ENCODE measurements at regions not wholly inside any gene's neighbourhood (a gene's known extent, or its start where the extent isn't known, plus 50 kb on each side); places are given as distances from the start of the nearest gene placed in this dataset.
A peak's percentile ranks its signal among the peaks of the same experiment; 100 is the strongest.

DNA sequence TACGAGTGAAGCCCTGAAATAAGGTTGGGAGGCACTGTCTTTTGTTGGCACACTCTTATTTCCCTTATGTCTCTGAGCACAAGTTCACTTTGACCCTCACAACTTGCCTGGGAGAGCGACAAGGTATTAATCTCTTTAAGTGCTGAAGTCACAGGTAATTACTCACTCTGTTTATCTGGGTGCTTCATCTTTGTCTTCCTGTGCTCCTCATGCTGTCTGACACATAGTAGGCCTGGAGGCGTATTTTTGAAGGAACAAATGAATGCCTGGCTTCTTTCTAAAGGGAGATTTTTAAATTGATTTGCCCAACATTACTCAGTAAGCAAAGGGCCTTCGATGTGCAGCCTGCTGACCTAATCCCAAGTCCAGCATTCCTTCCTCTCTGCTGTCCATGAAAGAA lies 507.1 kb upstream of the TNP1 start:
- intact Hi-C loops (cut with DNase I), result loop anchor here in 1 of 2 donors (10.0 kb wide), 1 partner anchor 392 kb away; no protein-coding TSS in a partner anchor
- H3K27ac ChIP-seq (ENCODE audit: low read depth in 1 of 2, low read length in 2 of 2), result no peak overlapping the region
- H3K4me1 ChIP-seq (ENCODE audit: control insufficient read depth in 1 of 2, insufficient read depth in 2 of 2, low read length in 2 of 2), result peaks cover 2 to 4% of the 10 kb centered on the region in 2 donors
- no peaks in the 10 kb centered on the region for H3K36me3 ChIP-seq (ENCODE audit: control insufficient read depth in 1 of 2, insufficient read depth in 2 of 2, low read length in 1 of 2)
- no peak for ATAC-seq (ENCODE audit: low FRiP score)
- WGBS, 2 donors, result 91 to 93% methylated on average over 4 of the region's 4 CpGs
- H3K4me3 ChIP-seq (ENCODE audit: low read length in 2 of 2), result no peak overlapping the region
- H3K9me3 ChIP-seq (ENCODE audit: control insufficient read depth, low read length), result no peaks in the 10 kb centered on the region
- DNase-seq, result no peak
- no peaks in the 10 kb centered on the region for H3K27me3 ChIP-seq (ENCODE audit: control insufficient read depth in 1 of 2, insufficient read depth in 2 of 2, low read length in 1 of 2)

GRCh38 chr2:217366266-217366895 lies 506.5 kb upstream of the TNP1 start:
- no peak overlapping the region for H3K4me3 ChIP-seq (ENCODE audit: low read length in 2 of 2)
- H3K4me1 ChIP-seq (ENCODE audit: control insufficient read depth in 1 of 2, insufficient read depth in 2 of 2, low read length in 2 of 2), result peaks cover 0 to 7% of the 10 kb centered on the region in 2 donors
- no peak for ATAC-seq (ENCODE audit: low FRiP score)
- intact Hi-C loops (cut with DNase I), result loop anchor here in 1 of 2 donors (10.0 kb wide), 1 partner anchor 392 kb away; no protein-coding TSS in a partner anchor
- no peaks in the 10 kb centered on the region for H3K27me3 ChIP-seq (ENCODE audit: control insufficient read depth in 1 of 2, insufficient read depth in 2 of 2, low read length in 1 of 2)
- no peak for DNase-seq
- H3K27ac ChIP-seq (ENCODE audit: low read depth in 1 of 2, low read length in 2 of 2), result no peak overlapping the region
- H3K36me3 ChIP-seq (ENCODE audit: control insufficient read depth in 1 of 2, insufficient read depth in 2 of 2, low read length in 1 of 2), result no peaks in the 10 kb centered on the region
- no peaks in the 10 kb centered on the region for H3K9me3 ChIP-seq (ENCODE audit: control insufficient read depth, low read length)
- WGBS, 2 donors, result 93 to 95% methylated on average over 4 of the region's 4 CpGs

- intact Hi-C loops (cut with DNase I), result loop anchor here in 1 of 2 donors (10.0 kb wide), 1 partner anchor 391 kb away; no protein-coding TSS in a partner anchor
- Histone ChIP-seq H3K9me3 (ENCODE audit: control insufficient read depth, low read length) (no peaks in the 10 kb centered on the region), H3K27ac (ENCODE audit: low read depth in 1 of 2, low read length in 2 of 2) (no peak overlapping the region), H3K27me3 (ENCODE audit: control insufficient read depth in 1 of 2, insufficient read depth in 2 of 2, low read length in 1 of 2) (no peaks in the 10 kb centered on the region), H3K4me3 (ENCODE audit: low read length in 2 of 2) (no peak overlapping the region), H3K4me1 (ENCODE audit: control insufficient read depth in 1 of 2, insufficient read depth in 2 of 2, low read length in 2 of 2) (peaks cover 0 to 7% of the 10 kb centered on the region in 2 donors), H3K36me3 (ENCODE audit: control insufficient read depth in 1 of 2, insufficient read depth in 2 of 2, low read length in 1 of 2) (no peaks in the 10 kb centered on the region)
- ATAC-seq (ENCODE audit: low FRiP score) (no peak), DNase-seq (no peak)
- 95% methylated on average over 3 of the region's 3 CpGs for WGBS, 2 donors
These were observed 505.8 kb upstream of the TNP1 start for GRCh38 chr2:217365656-217366055.

- Histone ChIP-seq H3K4me1 (ENCODE audit: control insufficient read depth in 1 of 2, insufficient read depth in 2 of 2, low read length in 2 of 2) (peaks cover 6 to 20% of the 10 kb centered on the region in 2 donors), H3K9me3 (ENCODE audit: control insufficient read depth, low read length) (no peaks in the 10 kb centered on the region), H3K27me3 (ENCODE audit: control insufficient read depth in 1 of 2, insufficient read depth in 2 of 2, low read length in 1 of 2) (no peaks in the 10 kb centered on the region), H3K36me3 (ENCODE audit: control insufficient read depth in 1 of 2, insufficient read depth in 2 of 2, low read length in 1 of 2) (no peaks in the 10 kb centered on the region), H3K4me3 (ENCODE audit: low read length in 2 of 2) (no peak overlapping the region), H3K27ac (ENCODE audit: low read depth in 1 of 2, low read length in 2 of 2) (no peak overlapping the region)
- no peak for DNase-seq
- ATAC-seq (ENCODE audit: low FRiP score), result no peak
- intact Hi-C loops (cut with DNase I), result loop anchor here in 1 of 2 donors (5.0 to 10.0 kb wide), 3 partner anchors 68 to 389 kb away; no protein-coding TSS in a partner anchor
These were observed 504.4 kb upstream of the TNP1 start for GRCh38 chr2:217364224-217364623.

DNA sequence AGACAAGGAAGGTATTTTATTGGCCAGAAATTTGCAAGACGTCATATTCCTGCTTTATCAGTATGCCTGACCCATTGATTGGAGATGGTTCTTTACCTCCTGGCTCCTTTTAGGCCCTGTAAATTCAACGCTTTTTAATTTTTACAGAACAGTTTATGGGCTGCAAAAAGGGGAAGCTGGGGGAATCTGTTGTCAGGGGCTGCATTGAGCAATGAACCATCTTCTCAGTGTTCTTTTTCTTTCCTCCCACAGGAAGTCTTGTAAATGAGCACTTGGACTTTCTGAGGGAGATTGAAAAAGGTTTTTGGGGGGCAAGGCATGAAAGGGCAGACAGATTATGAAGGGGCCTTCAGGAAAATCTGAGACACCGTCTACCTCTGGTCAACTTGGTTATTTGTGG lies 503.6 kb upstream of the TNP1 start:
- Histone ChIP-seq H3K4me1 (ENCODE audit: control insufficient read depth in 1 of 2, insufficient read depth in 2 of 2, low read length in 2 of 2) (peaks cover 6 to 21% of the 10 kb centered on the region in 2 donors), H3K27ac (ENCODE audit: low read depth in 1 of 2, low read length in 2 of 2) (no peak overlapping the region), H3K27me3 (ENCODE audit: control insufficient read depth in 1 of 2, insufficient read depth in 2 of 2, low read length in 1 of 2) (no peaks in the 10 kb centered on the region), H3K36me3 (ENCODE audit: control insufficient read depth in 1 of 2, insufficient read depth in 2 of 2, low read length in 1 of 2) (no peaks in the 10 kb centered on the region), H3K9me3 (ENCODE audit: control insufficient read depth, low read length) (no peaks in the 10 kb centered on the region), H3K4me3 (ENCODE audit: low read length in 2 of 2) (no peak overlapping the region)
- 95% methylated on average over 3 of the region's 3 CpGs for WGBS, 2 donors
- no peak for ATAC-seq (ENCODE audit: low FRiP score)
- DNase-seq, result no peak
- intact Hi-C loops (cut with DNase I), result loop anchor here in 1 of 2 donors (5.0 to 10.0 kb wide), 3 partner anchors 69 to 389 kb away; no protein-coding TSS in a partner anchor

DNA sequence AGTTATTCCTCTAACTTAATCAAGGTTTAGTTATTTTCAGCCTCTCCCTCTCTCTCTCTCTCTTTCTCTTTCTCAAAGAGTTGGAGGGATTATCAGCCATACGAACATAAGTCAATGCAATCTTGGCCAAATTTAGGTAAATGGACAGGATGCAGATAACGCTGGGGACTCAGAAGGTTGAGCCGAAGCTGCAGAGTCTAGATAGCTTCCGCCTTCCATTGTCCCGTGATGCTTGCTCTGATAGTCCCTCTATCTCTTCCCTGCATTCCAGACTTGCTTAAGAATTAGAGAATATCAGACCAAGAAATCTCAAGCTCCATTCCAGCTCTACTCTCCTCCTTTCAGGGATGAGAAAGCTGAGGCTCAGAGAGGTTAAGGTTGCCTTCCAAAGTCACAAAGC lies 502.8 kb upstream of the TNP1 start:
- Histone ChIP-seq H3K36me3 (ENCODE audit: control insufficient read depth in 1 of 2, insufficient read depth in 2 of 2, low read length in 1 of 2) (no peaks in the 10 kb centered on the region), H3K4me3 (ENCODE audit: low read length in 2 of 2) (no peak overlapping the region), H3K27ac (ENCODE audit: low read depth in 1 of 2, low read length in 2 of 2) (peak overlapping the region in 1 of 2 donors; percentile 42), H3K9me3 (ENCODE audit: control insufficient read depth, low read length) (no peaks in the 10 kb centered on the region), H3K27me3 (ENCODE audit: control insufficient read depth in 1 of 2, insufficient read depth in 2 of 2, low read length in 1 of 2) (no peaks in the 10 kb centered on the region), H3K4me1 (ENCODE audit: control insufficient read depth in 1 of 2, insufficient read depth in 2 of 2, low read length in 2 of 2) (peaks cover 9 to 21% of the 10 kb centered on the region in 2 donors)
- DNase-seq (no peak), ATAC-seq (ENCODE audit: low FRiP score) (no peak)
- intact Hi-C loops (cut with DNase I), result loop anchor here in 1 of 2 donors (5.0 to 10.0 kb wide), 3 partner anchors 70 to 388 kb away; no protein-coding TSS in a partner anchor
- WGBS, 2 donors, result 85 to 86% methylated on average over 5 of the region's 5 CpGs

DNA sequence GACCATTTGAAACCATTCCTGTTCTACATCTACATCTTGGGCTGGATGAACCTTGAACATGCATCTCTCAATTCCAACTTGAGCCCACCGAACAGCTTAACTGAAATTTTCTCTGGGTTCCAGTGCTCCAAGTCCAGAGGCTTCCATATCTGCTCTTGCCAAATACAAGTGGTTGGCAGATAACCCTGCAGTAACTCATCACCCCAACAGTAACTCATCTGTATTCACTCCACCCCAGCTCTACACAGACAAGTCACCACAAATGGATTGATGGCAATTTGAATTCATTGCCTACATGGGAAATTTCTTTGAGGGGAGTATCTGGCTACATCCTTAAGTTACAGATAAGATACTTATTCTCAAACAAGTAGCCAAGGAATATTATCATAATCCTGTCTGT lies 502.4 kb upstream of the TNP1 start:
- H3K27ac ChIP-seq (ENCODE audit: low read depth in 1 of 2, low read length in 2 of 2), result peak overlapping the region; percentile 92 to 93
- H3K27me3 ChIP-seq (ENCODE audit: control insufficient read depth in 1 of 2, insufficient read depth in 2 of 2, low read length in 1 of 2), result no peaks in the 10 kb centered on the region
- intact Hi-C loops (cut with DNase I), result loop anchor here in 1 of 2 donors (5.0 to 10.0 kb wide), 3 partner anchors 70 to 387 kb away; no protein-coding TSS in a partner anchor
- H3K9me3 ChIP-seq (ENCODE audit: control insufficient read depth, low read length), result no peaks in the 10 kb centered on the region
- H3K36me3 ChIP-seq (ENCODE audit: control insufficient read depth in 1 of 2, insufficient read depth in 2 of 2, low read length in 1 of 2), result no peaks in the 10 kb centered on the region
- DNase-seq (no peak), ATAC-seq (ENCODE audit: low FRiP score) (no peak)
- H3K4me3 ChIP-seq (ENCODE audit: low read length in 2 of 2), result no peak overlapping the region
- 96 to 98% methylated on average over 1 of the region's 1 CpG for WGBS, 2 donors
- H3K4me1 ChIP-seq (ENCODE audit: control insufficient read depth in 1 of 2, insufficient read depth in 2 of 2, low read length in 2 of 2), result peaks cover 10 to 21% of the 10 kb centered on the region in 2 donors

- no peak overlapping the region for H3K4me3 ChIP-seq (ENCODE audit: low read length in 2 of 2)
- H3K27ac ChIP-seq (ENCODE audit: low read depth in 1 of 2, low read length in 2 of 2), result peak overlapping the region; percentile 92 to 94
- intact Hi-C loops (cut with DNase I), result loop anchor here in 1 of 2 donors (5.0 to 10.0 kb wide), 3 partner anchors 71 to 387 kb away; no protein-coding TSS in a partner anchor
- DNase-seq (peak in 1 of 2 donors; percentile 64), ATAC-seq (ENCODE audit: low FRiP score) (peak; percentile 56)
- H3K9me3 ChIP-seq (ENCODE audit: control insufficient read depth, low read length), result no peaks in the 10 kb centered on the region
- no peaks in the 10 kb centered on the region for H3K36me3 ChIP-seq (ENCODE audit: control insufficient read depth in 1 of 2, insufficient read depth in 2 of 2, low read length in 1 of 2)
- WGBS, 2 donors, result 3 to 5% methylated on average over 2 of the region's 2 CpGs
- H3K27me3 ChIP-seq (ENCODE audit: control insufficient read depth in 1 of 2, insufficient read depth in 2 of 2, low read length in 1 of 2), result no peaks in the 10 kb centered on the region
- peaks cover 12 to 21% of the 10 kb centered on the region in 2 donors for H3K4me1 ChIP-seq (ENCODE audit: control insufficient read depth in 1 of 2, insufficient read depth in 2 of 2, low read length in 2 of 2)
These were observed 501.6 kb upstream of the TNP1 start for GRCh38 chr2:217361483-217361880.

All from aorta (tissue), 5 donors.